PFSK-1 (cell line): ENCODE measurements at regions not wholly inside any gene's neighbourhood (a gene's known extent, or its start where the extent isn't known, plus 50 kb on each side); places are given as distances from the start of the nearest gene placed in this dataset.

ENCODE experiments used
- FOXP2 ChIP-seq: optimal IDR thresholded peaks from 2 replicates; pipeline ENCODE3; 2011; ENCODE audit warnings: borderline replicate concordance, control low read depth, inconsistent platforms; ENCODE audit not compliant: insufficient read depth; ENCODE audit errors: extremely low read length, extremely low read depth
- POLR2AphosphoS5 ChIP-seq: IDR thresholded peaks from 2 replicates; pipeline ENCODE4 v1.6.1; 2012; ENCODE audit warnings: low read depth, mild to moderate bottlenecking, control low read depth, low read length, moderate library complexity
- REST ChIP-seq, 2 experiments: IDR thresholded peaks; 2 replicates each; pipeline versions ENCODE4 v1.6.1 to v1.8.0; 2011 to 2012; ENCODE audit warnings: low read depth in 2 of 2, low read length in 2 of 2, control low read depth in 1 of 2, inconsistent platforms in 1 of 2, mild to moderate bottlenecking in 1 of 2, moderate library complexity in 1 of 2; ENCODE audit not compliant: insufficient read depth in 1 of 2
- SIN3A ChIP-seq: IDR thresholded peaks from 2 replicates; pipeline ENCODE4 v1.6.1; 2012; ENCODE audit warnings: mild to moderate bottlenecking, low read length, moderate library complexity, borderline replicate concordance; ENCODE audit not compliant: insufficient read depth
- TAF1 ChIP-seq: IDR thresholded peaks from 2 replicates; pipeline ENCODE4 v1.6.1; 2012; ENCODE audit warnings: low read length, control low read depth, borderline replicate concordance; ENCODE audit not compliant: insufficient read depth

- TF ChIP-seq TAF1, result no peak
- no peak for TF ChIP-seq POLR2AphosphoS5
- no peak for TF ChIP-seq SIN3A
- TF ChIP-seq FOXP2, result no peak
- TF ChIP-seq REST (IDR thresholded peaks at IDR 0.05; ENCODE audit: insufficient read depth in 1 of 2, low read depth in 2 of 2, low read length in 2 of 2), result no peak
Measured at GRCh38 chr1:81414488-81415015, 386.2 kb upstream of the ADGRL2 start.

GRCh38 chr1:81412954-81413353, 387.8 kb upstream of the ADGRL2 start:
- TF ChIP-seq FOXP2, result no peak
- TF ChIP-seq REST (IDR thresholded peaks at IDR 0.05; ENCODE audit: insufficient read depth in 1 of 2, low read depth in 2 of 2, low read length in 2 of 2), result no peak
- no peak for TF ChIP-seq POLR2AphosphoS5
- no peak for TF ChIP-seq SIN3A
- TF ChIP-seq TAF1, result no peak

DNA sequence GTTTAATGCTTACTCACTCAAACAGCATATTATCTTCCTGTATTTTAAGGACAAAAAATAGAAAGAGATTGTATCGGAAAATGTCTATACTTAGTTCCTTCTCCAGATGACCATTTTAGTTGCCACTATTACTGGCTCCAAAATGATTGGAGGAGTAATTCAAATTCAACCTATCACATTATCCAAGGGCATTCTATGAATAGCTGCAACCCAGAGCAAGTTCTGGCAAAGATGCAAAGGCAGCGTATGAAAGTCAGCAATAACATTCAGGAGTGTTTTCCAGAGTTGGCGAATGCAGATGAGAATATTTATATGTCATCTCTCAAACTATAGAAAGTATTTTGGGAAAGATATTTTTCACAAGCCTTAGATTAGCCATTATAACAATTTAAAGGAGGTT, 389.8 kb upstream of the ADGRL2 start:
- TF ChIP-seq SIN3A (no peak), FOXP2 (no peak), TAF1 (no peak), POLR2AphosphoS5 (no peak), REST (IDR thresholded peaks at IDR 0.05; ENCODE audit: insufficient read depth in 1 of 2, low read depth in 2 of 2, low read length in 2 of 2) (no peak)

- TF ChIP-seq FOXP2 (no peak), SIN3A (no peak), TAF1 (no peak), REST (IDR thresholded peaks at IDR 0.05; ENCODE audit: insufficient read depth in 1 of 2, low read depth in 2 of 2, low read length in 2 of 2) (no peak)
Measured at GRCh38 chr1:81410351-81410750, 390.4 kb upstream of the ADGRL2 start.

- no peak for TF ChIP-seq SIN3A
- TF ChIP-seq TAF1, result no peak
- no peak for TF ChIP-seq REST (IDR thresholded peaks at IDR 0.05; ENCODE audit: insufficient read depth in 1 of 2, low read depth in 2 of 2, low read length in 2 of 2)
- TF ChIP-seq FOXP2, result no peak
- no peak for TF ChIP-seq POLR2AphosphoS5
Measured at GRCh38 chr1:81409780-81410274, 390.9 kb upstream of the ADGRL2 start.
